ENCODE measurements at regions not wholly inside any gene's neighbourhood (a gene's known extent, or its start where the extent isn't known, plus 50 kb on each side); places are given as distances from the start of the nearest gene placed in this dataset.

DNA sequence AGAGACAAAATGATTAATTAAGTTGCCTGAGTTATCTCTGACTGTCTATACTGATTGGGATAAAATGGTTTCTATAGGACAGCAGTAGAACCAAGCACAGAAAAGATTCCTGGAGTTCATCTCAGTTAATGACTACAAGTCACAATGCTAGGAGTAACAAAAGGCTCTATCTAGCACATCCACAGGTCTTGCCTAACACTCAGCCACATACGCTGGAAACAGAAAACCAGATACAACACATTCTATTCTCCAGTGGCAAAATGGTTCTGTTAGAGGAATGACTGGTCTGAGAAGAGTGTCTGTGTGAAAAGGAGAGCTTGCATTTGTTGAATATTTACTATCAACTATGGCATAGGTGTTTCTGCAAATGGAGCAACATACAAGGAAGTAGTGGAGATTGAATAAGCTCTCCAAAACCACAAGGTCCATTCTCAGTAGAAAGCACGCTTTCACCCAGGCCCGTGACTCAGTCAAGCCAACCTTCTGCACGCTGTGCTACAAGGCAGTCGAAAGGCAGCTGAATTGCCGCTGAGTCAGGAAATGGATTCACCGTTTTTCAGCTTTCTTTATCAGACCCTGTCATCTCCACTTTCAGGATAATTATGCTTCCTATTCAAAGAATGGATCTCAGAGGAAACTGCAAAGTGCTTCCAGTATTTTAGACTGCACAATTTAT lies 761.5 kb downstream of the EFNB2 start:
- intact Hi-C loops (cut with DNase I; ENCODE audit: low total_unique reads), result no loop called here
- TF ChIP-seq, protein P1, sequence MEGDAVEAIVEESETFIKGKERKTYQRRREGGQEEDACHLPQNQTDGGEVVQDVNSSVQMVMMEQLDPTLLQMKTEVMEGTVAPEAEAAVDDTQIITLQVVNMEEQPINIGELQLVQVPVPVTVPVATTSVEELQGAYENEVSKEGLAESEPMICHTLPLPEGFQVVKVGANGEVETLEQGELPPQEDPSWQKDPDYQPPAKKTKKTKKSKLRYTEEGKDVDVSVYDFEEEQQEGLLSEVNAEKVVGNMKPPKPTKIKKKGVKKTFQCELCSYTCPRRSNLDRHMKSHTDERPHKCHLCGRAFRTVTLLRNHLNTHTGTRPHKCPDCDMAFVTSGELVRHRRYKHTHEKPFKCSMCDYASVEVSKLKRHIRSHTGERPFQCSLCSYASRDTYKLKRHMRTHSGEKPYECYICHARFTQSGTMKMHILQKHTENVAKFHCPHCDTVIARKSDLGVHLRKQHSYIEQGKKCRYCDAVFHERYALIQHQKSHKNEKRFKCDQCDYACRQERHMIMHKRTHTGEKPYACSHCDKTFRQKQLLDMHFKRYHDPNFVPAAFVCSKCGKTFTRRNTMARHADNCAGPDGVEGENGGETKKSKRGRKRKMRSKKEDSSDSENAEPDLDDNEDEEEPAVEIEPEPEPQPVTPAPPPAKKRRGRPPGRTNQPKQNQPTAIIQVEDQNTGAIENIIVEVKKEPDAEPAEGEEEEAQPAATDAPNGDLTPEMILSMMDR (IDR thresholded peaks at IDR 0.05), result no peak
- TF ChIP-seq POLR2A (IDR thresholded peaks at IDR 0.05), result no peak
- H3K9me3 ChIP-seq, result no peaks in the 10 kb centered on the region
- DNase-seq, result no peak
- no peak overlapping the region for H3K27ac ChIP-seq
- no peaks in the 10 kb centered on the region for H3K27me3 ChIP-seq
- H3K4me3 ChIP-seq, result no peak overlapping the region
- no peaks in the 10 kb centered on the region for H3K36me3 ChIP-seq
- H3K4me1 ChIP-seq, result no peaks in the 10 kb centered on the region

DNA sequence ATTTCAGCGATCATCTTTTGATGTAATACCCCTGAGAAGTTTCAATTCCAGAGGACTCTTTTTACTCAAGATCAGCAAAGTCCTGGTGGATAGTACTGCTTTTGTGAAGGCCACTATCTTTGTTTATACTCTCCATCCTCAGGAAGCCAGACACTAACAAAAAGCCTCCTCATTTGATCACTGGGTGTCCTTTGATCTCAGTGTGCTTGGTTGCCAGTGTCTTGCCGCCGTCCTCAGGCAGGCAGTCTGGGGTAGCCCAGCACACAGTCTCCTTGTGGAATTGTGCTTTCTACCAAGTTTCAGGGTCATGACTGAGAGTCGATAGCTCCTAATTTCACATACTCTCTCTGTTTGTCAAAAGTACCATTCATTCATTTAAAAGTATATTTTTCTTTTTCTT lies 762.2 kb downstream of the EFNB2 start:
- no peaks in the 10 kb centered on the region for H3K36me3 ChIP-seq
- H3K4me3 ChIP-seq, result no peak overlapping the region
- intact Hi-C loops (cut with DNase I; ENCODE audit: low total_unique reads), result no loop called here
- H3K4me1 ChIP-seq, result no peaks in the 10 kb centered on the region
- no peak overlapping the region for H3K27ac ChIP-seq
- no peak for TF ChIP-seq POLR2A (IDR thresholded peaks at IDR 0.05)
- TF ChIP-seq, protein P1 (IDR thresholded peaks at IDR 0.05), result no peak
- no peaks in the 10 kb centered on the region for H3K9me3 ChIP-seq
- H3K27me3 ChIP-seq, result no peaks in the 10 kb centered on the region
- DNase-seq, result no peak

DNA sequence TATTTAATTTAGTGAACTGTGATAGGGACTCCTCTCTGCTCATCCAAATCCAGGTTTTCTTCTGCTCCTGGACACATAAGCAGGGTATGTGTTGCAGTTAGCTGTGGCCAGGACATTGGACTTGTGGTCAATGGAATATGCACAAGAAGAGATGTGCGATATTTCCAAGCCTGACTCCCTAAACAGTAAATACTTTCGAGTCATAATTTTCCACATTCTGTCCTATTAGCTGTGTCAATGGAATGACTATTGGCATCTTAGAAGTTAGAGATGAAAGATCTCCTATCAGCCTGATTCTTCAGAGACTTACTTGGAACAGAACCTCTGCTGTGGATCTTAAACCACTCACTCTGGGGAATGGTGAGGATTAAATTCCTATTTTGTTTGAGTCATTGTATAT lies 771.0 kb downstream of the EFNB2 start:
- TF ChIP-seq, protein P1 (IDR thresholded peaks at IDR 0.05), result no peak
- TF ChIP-seq POLR2A (IDR thresholded peaks at IDR 0.05), result no peak
- H3K4me1 ChIP-seq, result no peaks in the 10 kb centered on the region
- intact Hi-C loops (cut with DNase I; ENCODE audit: low total_unique reads), result no loop called here

DNA sequence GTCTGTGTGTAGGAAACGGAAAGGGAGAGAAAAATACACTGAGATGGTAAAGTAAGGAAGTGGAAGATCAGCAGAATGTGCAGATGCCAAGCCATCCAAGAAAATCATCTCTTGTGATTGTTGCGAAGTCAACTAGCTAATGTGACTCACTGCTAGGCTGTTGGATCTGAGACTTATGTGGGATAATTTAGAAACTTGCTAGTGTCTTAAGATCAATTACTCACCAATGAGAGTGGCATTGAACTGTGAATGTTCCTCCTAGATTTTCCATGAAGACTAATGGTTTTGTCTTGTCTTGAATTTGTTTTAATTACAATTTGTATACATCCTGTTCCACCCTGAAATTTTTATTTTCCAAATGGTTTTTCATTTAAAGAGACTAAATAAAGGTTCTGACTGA lies 771.6 kb downstream of the EFNB2 start:
- H3K27ac ChIP-seq, result no peak overlapping the region
- H3K4me3 ChIP-seq, result no peak overlapping the region
- intact Hi-C loops (cut with DNase I; ENCODE audit: low total_unique reads), result no loop called here
- no peaks in the 10 kb centered on the region for H3K4me1 ChIP-seq
- no peaks in the 10 kb centered on the region for H3K27me3 ChIP-seq
- no peak for TF ChIP-seq POLR2A (IDR thresholded peaks at IDR 0.05)
- TF ChIP-seq, protein P1 (IDR thresholded peaks at IDR 0.05), result no peak
- no peaks in the 10 kb centered on the region for H3K36me3 ChIP-seq
- DNase-seq, result no peak
- H3K9me3 ChIP-seq, result no peaks in the 10 kb centered on the region

More for the DNA sequence above, 771.0 kb downstream of the EFNB2 start:
- DNase-seq, result no peak
- H3K27ac ChIP-seq, result no peak overlapping the region
- H3K36me3 ChIP-seq, result no peaks in the 10 kb centered on the region
- no peaks in the 10 kb centered on the region for H3K27me3 ChIP-seq
- H3K4me3 ChIP-seq, result no peak overlapping the region
- H3K9me3 ChIP-seq, result no peaks in the 10 kb centered on the region

DNA sequence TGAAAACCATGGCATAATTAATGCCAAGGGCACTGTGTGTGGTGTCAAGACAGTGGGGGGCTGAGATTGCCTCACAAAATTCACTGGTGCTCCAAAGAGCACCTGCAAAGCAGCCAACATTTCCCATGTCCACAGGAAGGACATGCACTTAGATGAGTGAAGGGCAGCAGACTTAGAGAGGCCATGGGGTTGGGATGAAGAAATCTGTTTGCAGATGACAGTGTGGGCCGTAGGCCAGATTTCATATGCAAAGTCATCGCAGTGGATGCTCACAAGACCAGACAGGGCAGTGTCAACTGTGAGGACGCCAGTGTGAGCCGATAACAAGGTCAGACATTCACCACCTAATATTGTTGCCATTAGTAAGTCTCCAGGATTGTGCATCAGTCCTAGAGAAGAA lies 773.4 kb downstream of the EFNB2 start:
- H3K9me3 ChIP-seq, result no peaks in the 10 kb centered on the region
- no peak for DNase-seq
- no peaks in the 10 kb centered on the region for H3K4me1 ChIP-seq
- no peak overlapping the region for H3K4me3 ChIP-seq
- no peak overlapping the region for H3K27ac ChIP-seq
- H3K27me3 ChIP-seq, result no peaks in the 10 kb centered on the region
- no peaks in the 10 kb centered on the region for H3K36me3 ChIP-seq
- TF ChIP-seq, protein P1 (IDR thresholded peaks at IDR 0.05), result no peak
- TF ChIP-seq POLR2A (IDR thresholded peaks at IDR 0.05), result no peak
- intact Hi-C loops (cut with DNase I; ENCODE audit: low total_unique reads), result no loop called here
